ENCODE measurements at regions not wholly inside any gene's neighbourhood (a gene's known extent, or its start where the extent isn't known, plus 50 kb on each side); places are given as distances from the start of the nearest gene placed in this dataset.

DNA sequence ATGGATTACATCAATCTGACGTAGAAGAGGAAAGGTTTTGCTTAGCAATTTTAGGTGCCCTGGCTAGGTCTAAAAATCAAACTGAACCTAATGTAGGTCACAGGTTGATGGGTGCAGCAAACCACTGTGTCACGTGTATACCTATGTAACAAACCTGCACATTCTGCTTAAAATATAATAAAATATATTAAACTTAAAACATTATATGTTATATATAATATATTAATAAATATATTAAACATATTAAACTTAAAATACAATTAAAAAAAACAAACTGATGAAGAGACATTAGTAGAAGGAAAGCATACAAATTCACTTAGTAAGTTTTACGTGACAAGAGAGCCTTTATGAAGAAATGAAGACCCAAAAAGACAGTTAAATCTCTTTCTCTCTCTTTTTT lies 51.7 kb upstream of the FBXL17 start:
- H4K20me1 ChIP-seq (replicated peaks; ENCODE audit: insufficient read depth) = no peaks in the 10 kb centered on the region
- H3K4me2 ChIP-seq = no peak overlapping the region
- no peaks in the 10 kb centered on the region for H3K79me2 ChIP-seq (replicated peaks; ENCODE audit: insufficient read depth)
- H3K27ac ChIP-seq (ENCODE audit: low read depth) = no peak overlapping the region
- H3K4me1 ChIP-seq (ENCODE audit: insufficient read depth) = no peaks in the 10 kb centered on the region
- no peaks in the 10 kb centered on the region for H3F3A ChIP-seq (replicated peaks; ENCODE audit: low read depth)
- H3K9me2 ChIP-seq (ENCODE audit: insufficient read depth) = peaks cover 4% of the 10 kb centered on the region; the same call in 1 of the 2 replicates
- H3K4me1 Mint-ChIP-seq = peaks cover 7% of the 10 kb centered on the region; the same call in 2 of the 3 replicates
- ATAC-seq = no peak
- H3K36me3 ChIP-seq (ENCODE audit: insufficient read depth) = no peaks in the 10 kb centered on the region
- H3K27ac Mint-ChIP-seq = no peak overlapping the region
- H3K27me3 Mint-ChIP-seq (ENCODE audit: insufficient read depth, low read depth, poor library complexity) = peaks cover 2% of the 10 kb centered on the region
- no peaks in the 10 kb centered on the region for H3K36me3 Mint-ChIP-seq (ENCODE audit: low read depth)
- no peak overlapping the region for H3K4me3 ChIP-seq
- H3K4me3 Mint-ChIP-seq = no peak overlapping the region
- H3K27me3 ChIP-seq (ENCODE audit: insufficient read depth) = no peaks in the 10 kb centered on the region
- H3K9me3 Mint-ChIP-seq = peaks cover 8% of the 10 kb centered on the region; the same call in 1 of the 3 replicates
- DNase-seq (ENCODE audit: low spot score) = no peak
- H2AFZ ChIP-seq = no peak overlapping the region
- TF ChIP-seq ZNF331 (CRISPR knock-in tag; IDR thresholded peaks at IDR 0.05; ENCODE audit: low read depth) = no peak
- TF ChIP-seq, protein P1, sequence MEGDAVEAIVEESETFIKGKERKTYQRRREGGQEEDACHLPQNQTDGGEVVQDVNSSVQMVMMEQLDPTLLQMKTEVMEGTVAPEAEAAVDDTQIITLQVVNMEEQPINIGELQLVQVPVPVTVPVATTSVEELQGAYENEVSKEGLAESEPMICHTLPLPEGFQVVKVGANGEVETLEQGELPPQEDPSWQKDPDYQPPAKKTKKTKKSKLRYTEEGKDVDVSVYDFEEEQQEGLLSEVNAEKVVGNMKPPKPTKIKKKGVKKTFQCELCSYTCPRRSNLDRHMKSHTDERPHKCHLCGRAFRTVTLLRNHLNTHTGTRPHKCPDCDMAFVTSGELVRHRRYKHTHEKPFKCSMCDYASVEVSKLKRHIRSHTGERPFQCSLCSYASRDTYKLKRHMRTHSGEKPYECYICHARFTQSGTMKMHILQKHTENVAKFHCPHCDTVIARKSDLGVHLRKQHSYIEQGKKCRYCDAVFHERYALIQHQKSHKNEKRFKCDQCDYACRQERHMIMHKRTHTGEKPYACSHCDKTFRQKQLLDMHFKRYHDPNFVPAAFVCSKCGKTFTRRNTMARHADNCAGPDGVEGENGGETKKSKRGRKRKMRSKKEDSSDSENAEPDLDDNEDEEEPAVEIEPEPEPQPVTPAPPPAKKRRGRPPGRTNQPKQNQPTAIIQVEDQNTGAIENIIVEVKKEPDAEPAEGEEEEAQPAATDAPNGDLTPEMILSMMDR (conservative IDR thresholded peaks at IDR 0.05; ENCODE audit: low read depth in 2 of 2) = no peak
- TF ChIP-seq, protein P2, sequence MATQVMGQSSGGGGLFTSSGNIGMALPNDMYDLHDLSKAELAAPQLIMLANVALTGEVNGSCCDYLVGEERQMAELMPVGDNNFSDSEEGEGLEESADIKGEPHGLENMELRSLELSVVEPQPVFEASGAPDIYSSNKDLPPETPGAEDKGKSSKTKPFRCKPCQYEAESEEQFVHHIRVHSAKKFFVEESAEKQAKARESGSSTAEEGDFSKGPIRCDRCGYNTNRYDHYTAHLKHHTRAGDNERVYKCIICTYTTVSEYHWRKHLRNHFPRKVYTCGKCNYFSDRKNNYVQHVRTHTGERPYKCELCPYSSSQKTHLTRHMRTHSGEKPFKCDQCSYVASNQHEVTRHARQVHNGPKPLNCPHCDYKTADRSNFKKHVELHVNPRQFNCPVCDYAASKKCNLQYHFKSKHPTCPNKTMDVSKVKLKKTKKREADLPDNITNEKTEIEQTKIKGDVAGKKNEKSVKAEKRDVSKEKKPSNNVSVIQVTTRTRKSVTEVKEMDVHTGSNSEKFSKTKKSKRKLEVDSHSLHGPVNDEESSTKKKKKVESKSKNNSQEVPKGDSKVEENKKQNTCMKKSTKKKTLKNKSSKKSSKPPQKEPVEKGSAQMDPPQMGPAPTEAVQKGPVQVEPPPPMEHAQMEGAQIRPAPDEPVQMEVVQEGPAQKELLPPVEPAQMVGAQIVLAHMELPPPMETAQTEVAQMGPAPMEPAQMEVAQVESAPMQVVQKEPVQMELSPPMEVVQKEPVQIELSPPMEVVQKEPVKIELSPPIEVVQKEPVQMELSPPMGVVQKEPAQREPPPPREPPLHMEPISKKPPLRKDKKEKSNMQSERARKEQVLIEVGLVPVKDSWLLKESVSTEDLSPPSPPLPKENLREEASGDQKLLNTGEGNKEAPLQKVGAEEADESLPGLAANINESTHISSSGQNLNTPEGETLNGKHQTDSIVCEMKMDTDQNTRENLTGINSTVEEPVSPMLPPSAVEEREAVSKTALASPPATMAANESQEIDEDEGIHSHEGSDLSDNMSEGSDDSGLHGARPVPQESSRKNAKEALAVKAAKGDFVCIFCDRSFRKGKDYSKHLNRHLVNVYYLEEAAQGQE (IDR thresholded peaks at IDR 0.05; ENCODE audit: unreplicated experiment) = no peak
- TF ChIP-seq POLR2AphosphoS5 (IDR thresholded peaks at IDR 0.05; ENCODE audit: low read depth) = no peak
- TF ChIP-seq STAT1 (IDR thresholded peaks at IDR 0.05; ENCODE audit: unreplicated experiment) = no peak
- no peak for TF ChIP-seq NANOG (IDR thresholded peaks at IDR 0.05; ENCODE audit: borderline replicate concordance)
- no peak for TF ChIP-seq ZNF114 (CRISPR knock-in tag; IDR thresholded peaks at IDR 0.05)
- TF ChIP-seq, protein P3, sequence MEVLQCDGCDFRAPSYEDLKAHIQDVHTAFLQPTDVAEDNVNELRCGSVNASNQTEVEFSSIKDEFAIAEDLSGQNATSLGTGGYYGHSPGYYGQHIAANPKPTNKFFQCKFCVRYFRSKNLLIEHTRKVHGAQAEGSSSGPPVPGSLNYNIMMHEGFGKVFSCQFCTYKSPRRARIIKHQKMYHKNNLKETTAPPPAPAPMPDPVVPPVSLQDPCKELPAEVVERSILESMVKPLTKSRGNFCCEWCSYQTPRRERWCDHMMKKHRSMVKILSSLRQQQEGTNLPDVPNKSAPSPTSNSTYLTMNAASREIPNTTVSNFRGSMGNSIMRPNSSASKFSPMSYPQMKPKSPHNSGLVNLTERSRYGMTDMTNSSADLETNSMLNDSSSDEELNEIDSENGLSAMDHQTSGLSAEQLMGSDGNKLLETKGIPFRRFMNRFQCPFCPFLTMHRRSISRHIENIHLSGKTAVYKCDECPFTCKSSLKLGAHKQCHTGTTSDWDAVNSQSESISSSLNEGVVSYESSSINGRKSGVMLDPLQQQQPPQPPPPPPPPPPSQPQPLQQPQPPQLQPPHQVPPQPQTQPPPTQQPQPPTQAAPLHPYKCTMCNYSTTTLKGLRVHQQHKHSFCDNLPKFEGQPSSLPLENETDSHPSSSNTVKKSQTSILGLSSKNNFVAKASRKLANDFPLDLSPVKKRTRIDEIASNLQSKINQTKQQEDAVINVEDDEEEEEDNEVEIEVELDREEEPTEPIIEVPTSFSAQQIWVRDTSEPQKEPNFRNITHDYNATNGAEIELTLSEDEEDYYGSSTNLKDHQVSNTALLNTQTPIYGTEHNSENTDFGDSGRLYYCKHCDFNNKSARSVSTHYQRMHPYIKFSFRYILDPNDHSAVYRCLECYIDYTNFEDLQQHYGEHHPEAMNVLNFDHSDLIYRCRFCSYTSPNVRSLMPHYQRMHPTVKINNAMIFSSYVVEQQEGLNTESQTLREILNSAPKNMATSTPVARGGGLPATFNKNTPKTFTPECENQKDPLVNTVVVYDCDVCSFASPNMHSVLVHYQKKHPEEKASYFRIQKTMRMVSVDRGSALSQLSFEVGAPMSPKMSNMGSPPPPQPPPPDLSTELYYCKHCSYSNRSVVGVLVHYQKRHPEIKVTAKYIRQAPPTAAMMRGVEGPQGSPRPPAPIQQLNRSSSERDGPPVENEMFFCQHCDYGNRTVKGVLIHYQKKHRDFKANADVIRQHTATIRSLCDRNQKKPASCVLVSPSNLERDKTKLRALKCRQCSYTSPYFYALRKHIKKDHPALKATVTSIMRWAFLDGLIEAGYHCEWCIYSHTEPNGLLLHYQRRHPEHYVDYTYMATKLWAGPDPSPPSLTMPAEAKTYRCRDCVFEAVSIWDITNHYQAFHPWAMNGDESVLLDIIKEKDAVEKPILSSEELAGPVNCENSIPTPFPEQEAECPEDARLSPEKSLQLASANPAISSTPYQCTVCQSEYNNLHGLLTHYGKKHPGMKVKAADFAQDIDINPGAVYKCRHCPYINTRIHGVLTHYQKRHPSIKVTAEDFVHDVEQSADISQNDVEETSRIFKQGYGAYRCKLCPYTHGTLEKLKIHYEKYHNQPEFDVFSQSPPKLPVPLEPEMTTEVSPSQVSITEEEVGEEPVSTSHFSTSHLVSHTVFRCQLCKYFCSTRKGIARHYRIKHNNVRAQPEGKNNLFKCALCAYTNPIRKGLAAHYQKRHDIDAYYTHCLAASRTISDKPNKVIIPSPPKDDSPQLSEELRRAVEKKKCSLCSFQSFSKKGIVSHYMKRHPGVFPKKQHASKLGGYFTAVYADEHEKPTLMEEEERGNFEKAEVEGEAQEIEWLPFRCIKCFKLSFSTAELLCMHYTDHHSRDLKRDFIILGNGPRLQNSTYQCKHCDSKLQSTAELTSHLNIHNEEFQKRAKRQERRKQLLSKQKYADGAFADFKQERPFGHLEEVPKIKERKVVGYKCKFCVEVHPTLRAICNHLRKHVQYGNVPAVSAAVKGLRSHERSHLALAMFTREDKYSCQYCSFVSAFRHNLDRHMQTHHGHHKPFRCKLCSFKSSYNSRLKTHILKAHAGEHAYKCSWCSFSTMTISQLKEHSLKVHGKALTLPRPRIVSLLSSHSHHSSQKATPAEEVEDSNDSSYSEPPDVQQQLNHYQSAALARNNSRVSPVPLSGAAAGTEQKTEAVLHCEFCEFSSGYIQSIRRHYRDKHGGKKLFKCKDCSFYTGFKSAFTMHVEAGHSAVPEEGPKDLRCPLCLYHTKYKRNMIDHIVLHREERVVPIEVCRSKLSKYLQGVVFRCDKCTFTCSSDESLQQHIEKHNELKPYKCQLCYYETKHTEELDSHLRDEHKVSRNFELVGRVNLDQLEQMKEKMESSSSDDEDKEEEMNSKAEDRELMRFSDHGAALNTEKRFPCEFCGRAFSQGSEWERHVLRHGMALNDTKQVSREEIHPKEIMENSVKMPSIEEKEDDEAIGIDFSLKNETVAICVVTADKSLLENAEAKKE (CRISPR knock-in tag; IDR thresholded peaks at IDR 0.05) = no peak
- TF ChIP-seq, protein P4, sequence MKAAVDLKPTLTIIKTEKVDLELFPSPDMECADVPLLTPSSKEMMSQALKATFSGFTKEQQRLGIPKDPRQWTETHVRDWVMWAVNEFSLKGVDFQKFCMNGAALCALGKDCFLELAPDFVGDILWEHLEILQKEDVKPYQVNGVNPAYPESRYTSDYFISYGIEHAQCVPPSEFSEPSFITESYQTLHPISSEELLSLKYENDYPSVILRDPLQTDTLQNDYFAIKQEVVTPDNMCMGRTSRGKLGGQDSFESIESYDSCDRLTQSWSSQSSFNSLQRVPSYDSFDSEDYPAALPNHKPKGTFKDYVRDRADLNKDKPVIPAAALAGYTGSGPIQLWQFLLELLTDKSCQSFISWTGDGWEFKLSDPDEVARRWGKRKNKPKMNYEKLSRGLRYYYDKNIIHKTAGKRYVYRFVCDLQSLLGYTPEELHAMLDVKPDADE (IDR thresholded peaks at IDR 0.05) = no peak
- no peak for TF ChIP-seq CREB1 (CRISPR knock-in tag; IDR thresholded peaks at IDR 0.05; ENCODE audit: low read depth)
- no peak for TF ChIP-seq JUNB (IDR thresholded peaks at IDR 0.05; ENCODE audit: unreplicated experiment)
- no peak for TF ChIP-seq EZH2phosphoT487 (IDR thresholded peaks at IDR 0.05; ENCODE audit: unreplicated experiment)

Data from GM23338 (cell line).